ENCODE measurements at regions not wholly inside any gene's neighbourhood (a gene's known extent, or its start where the extent isn't known, plus 50 kb on each side); places are given as distances from the start of the nearest gene placed in this dataset.

DNA sequence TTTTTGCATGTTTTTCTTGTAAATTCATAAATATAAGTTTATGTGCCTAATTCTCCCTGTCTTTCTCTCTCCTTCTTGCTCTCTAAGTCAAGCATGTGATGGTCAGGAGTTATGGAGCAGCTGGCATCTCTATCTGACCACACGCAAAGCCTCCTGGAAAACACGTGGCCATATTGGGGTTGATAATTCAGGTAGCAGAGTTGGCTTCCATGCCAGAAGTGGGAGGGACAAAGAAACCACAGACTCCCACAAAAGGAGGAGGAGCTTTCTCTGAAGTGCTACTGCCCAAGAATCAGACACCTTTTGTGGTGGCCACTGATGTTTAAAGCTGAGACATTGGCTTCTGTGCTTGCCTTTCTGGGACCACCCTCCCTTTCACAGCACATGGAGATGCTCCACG lies 517.6 kb upstream of the TMEM132C start:
- TF ChIP-seq, protein P1, sequence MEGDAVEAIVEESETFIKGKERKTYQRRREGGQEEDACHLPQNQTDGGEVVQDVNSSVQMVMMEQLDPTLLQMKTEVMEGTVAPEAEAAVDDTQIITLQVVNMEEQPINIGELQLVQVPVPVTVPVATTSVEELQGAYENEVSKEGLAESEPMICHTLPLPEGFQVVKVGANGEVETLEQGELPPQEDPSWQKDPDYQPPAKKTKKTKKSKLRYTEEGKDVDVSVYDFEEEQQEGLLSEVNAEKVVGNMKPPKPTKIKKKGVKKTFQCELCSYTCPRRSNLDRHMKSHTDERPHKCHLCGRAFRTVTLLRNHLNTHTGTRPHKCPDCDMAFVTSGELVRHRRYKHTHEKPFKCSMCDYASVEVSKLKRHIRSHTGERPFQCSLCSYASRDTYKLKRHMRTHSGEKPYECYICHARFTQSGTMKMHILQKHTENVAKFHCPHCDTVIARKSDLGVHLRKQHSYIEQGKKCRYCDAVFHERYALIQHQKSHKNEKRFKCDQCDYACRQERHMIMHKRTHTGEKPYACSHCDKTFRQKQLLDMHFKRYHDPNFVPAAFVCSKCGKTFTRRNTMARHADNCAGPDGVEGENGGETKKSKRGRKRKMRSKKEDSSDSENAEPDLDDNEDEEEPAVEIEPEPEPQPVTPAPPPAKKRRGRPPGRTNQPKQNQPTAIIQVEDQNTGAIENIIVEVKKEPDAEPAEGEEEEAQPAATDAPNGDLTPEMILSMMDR (conservative IDR thresholded peaks at IDR 0.05 in 1 of 2, IDR thresholded peaks at IDR 0.05 in 1 of 2; ENCODE audit: extremely low read depth in 1 of 2, insufficient read depth in 1 of 2, low read depth in 1 of 2, low read length in 2 of 2), result no peak
- no peak for TF ChIP-seq EZH2 (IDR thresholded peaks at IDR 0.05; ENCODE audit: borderline replicate concordance, low read length)

All from mammary epithelial cell (primary cell).